Kidney (tissue), 13 donors: ENCODE measurements at regions not wholly inside any gene's neighbourhood (a gene's known extent, or its start where the extent isn't known, plus 50 kb on each side); places are given as distances from the start of the nearest gene placed in this dataset.
"Not testable (repeated sequence)": the region's sequence is repeated elsewhere in the genome, so short reads cannot be mapped to it uniquely, and the experiment has no call there.

Source experiments
- DNase-seq, 5 donors: peaks; one replicate each; pipeline ENCODE4 v3.0.0-alpha.2; 2013 to 2020
- FAIRE-seq: peaks from 2 replicates; lab custom pipeline; 2012; peaks lifted over from hg19 to GRCh38; lab: Jason Lieb, UNC
- H3K27ac ChIP-seq, 2 donors: one replicate each; pipeline ENCODE4 v1.7.0; 2013; ENCODE audit warnings: low read depth in 2 of 2, low read length in 2 of 2, inconsistent platforms in 1 of 2
- H3K27me3 ChIP-seq: one replicate; pipeline ENCODE4 v1.7.1; 2013; ENCODE audit warnings: low read length, inconsistent platforms; ENCODE audit not compliant: control insufficient read depth, insufficient read depth
- H3K36me3 ChIP-seq, 3 donors: one replicate each; pipeline versions ENCODE4 v1.7.0 to v1.7.1; 2013; ENCODE audit warnings: low read length in 3 of 3, control low read depth in 1 of 3, inconsistent platforms in 1 of 3; ENCODE audit not compliant: insufficient read depth in 3 of 3, control insufficient read depth in 2 of 3
- H3K4me1 ChIP-seq, 3 donors: one replicate each; pipeline versions ENCODE4 v1.7.0 to v1.7.1; 2013; ENCODE audit warnings: low read length in 3 of 3, inconsistent platforms in 1 of 3, low read depth in 1 of 3; ENCODE audit not compliant: control insufficient read depth in 2 of 3, insufficient read depth in 2 of 3
- H3K4me3 ChIP-seq, 3 donors: one replicate each; pipeline versions ENCODE4 v1.7.0 to v1.8.1; 2013; ENCODE audit warnings: low read length in 3 of 3, control low read depth in 1 of 3, inconsistent platforms in 1 of 3
- H3K9ac ChIP-seq, 3 donors: one replicate each; pipeline versions ENCODE4 v1.7.0 to v1.7.1; 2013; ENCODE audit warnings: low read length in 3 of 3, control low read depth in 1 of 3, inconsistent platforms in 1 of 3
- H3K9me3 ChIP-seq, 3 donors: one replicate each; pipeline versions ENCODE4 v1.7.0 to v1.7.1; 2013; ENCODE audit warnings: low read length in 3 of 3, control low read depth in 1 of 3, inconsistent platforms in 1 of 3; ENCODE audit not compliant: control insufficient read depth in 2 of 3, insufficient read depth in 1 of 3
- CTCF ChIP-seq: IDR thresholded peaks from 3 replicates; pipeline ENCODE4 v1.5.1; 2012; ENCODE audit warnings: mild to moderate bottlenecking, moderate library complexity, borderline replicate concordance; ENCODE audit not compliant: insufficient read depth; ENCODE audit errors: extremely low read depth
- intact Hi-C: fragments of 100-400 bp; cut with DNase I; formaldehyde crosslinking; loops from one replicate; pipeline ENCODE4 v1.11.1; 2022
- donor health status: control.
- donor health status: control.
- donor health status: control.
- donor health status: control.
- donor health status: control.
- donor health status: DM: yes; HTN: yes; CAD: no.
- donor health status: Normal renal cell carcinoma (clear cell type).

- no peaks in the 10 kb centered on the region for H3K4me1 ChIP-seq
- H3K27ac ChIP-seq: no peak overlapping the region
- no peak overlapping the region for H3K9ac ChIP-seq
- H3K36me3 ChIP-seq: no peaks in the 10 kb centered on the region
- no peak overlapping the region for H3K4me3 ChIP-seq
- no peak for DNase-seq
- H3K27me3 ChIP-seq: no peaks in the 10 kb centered on the region
- no peaks in the 10 kb centered on the region for H3K9me3 ChIP-seq
- intact Hi-C loops: no loop called here
- no peak for FAIRE-seq
- TF ChIP-seq CTCF: no peak
Measured at GRCh38 chr4:122997463-122998101, 75.2 kb upstream of the NUDT6 start.

GRCh38 chr4:123004079-123004478 is 81.7 kb upstream of the NUDT6 start:
- DNase-seq, H3K9me3 ChIP-seq, H3K4me3 ChIP-seq, H3K27ac ChIP-seq, H3K27me3 ChIP-seq, intact Hi-C loops, FAIRE-seq, H3K9ac ChIP-seq, H3K4me1 ChIP-seq, H3K36me3 ChIP-seq: not testable (repeated sequence)

- intact Hi-C loops, H3K27ac ChIP-seq, FAIRE-seq, DNase-seq, H3K4me3 ChIP-seq, H3K27me3 ChIP-seq, H3K4me1 ChIP-seq, H3K9me3 ChIP-seq, H3K36me3 ChIP-seq, H3K9ac ChIP-seq: not testable (repeated sequence)
Measured at GRCh38 chr4:123005126-123005525, 82.7 kb upstream of the NUDT6 start.

GRCh38 chr4:123007679-123008078 is 85.3 kb upstream of the NUDT6 start:
- no peak for DNase-seq
- intact Hi-C loops: no loop called here
- Histone ChIP-seq H3K4me1 (no peaks in the 10 kb centered on the region), H3K9me3 (no peaks in the 10 kb centered on the region), H3K27me3 (no peaks in the 10 kb centered on the region), H3K36me3 (no peaks in the 10 kb centered on the region), H3K27ac (no peak overlapping the region), H3K4me3 (no peak overlapping the region), H3K9ac (no peak overlapping the region)
- no peak for FAIRE-seq
- no peak for TF ChIP-seq CTCF

- H3K9ac ChIP-seq, H3K4me1 ChIP-seq, H3K36me3 ChIP-seq, DNase-seq, intact Hi-C loops, H3K27ac ChIP-seq, H3K4me3 ChIP-seq, FAIRE-seq, H3K9me3 ChIP-seq, H3K27me3 ChIP-seq: not testable (repeated sequence)
Measured at GRCh38 chr4:123012416-123012815, 90.0 kb upstream of the NUDT6 start.
